ENCODE measurements at regions not wholly inside any gene's neighbourhood (a gene's known extent, or its start where the extent isn't known, plus 50 kb on each side); places are given as distances from the start of the nearest gene placed in this dataset.

DNA sequence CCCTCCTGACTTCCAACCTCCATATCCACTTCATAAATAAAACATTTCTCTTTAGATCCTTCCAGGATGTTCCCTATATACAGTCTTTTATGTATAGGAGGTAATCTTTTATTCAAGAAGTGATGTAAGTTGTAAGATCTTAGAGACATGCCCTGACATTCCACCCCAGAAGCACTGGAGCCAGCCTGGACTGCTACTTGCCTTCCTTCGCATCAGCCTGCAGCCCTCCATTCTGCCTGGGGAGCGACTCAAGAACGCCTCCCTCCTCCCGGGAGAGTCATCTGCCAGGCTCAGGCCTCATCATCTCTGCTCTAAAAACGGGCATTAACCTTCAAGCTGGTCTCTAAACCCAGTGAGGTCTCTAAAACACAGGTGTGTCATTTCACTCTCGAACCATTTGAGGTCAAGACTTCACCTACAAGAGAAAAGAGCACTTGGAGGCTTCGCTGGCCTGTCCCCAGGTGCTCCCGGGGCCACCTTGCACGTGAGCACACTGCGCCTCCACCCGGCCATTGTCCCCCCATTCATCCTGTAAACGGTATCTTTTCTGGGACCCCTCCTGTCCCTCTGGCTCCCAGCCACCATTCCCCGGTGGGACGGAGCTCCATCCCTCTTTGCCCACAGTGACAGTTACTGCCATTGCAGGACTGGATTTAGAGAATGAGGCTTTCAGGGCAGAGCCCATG is 107.5 kb upstream of the PDE10A start:
- TF ChIP-seq CTCF (conservative IDR thresholded peaks at IDR 0.05) (no peak), ZFX (IDR thresholded peaks at IDR 0.05) (no peak)
